ENCODE measurements at regions not wholly inside any gene's neighbourhood (a gene's known extent, or its start where the extent isn't known, plus 50 kb on each side); places are given as distances from the start of the nearest gene placed in this dataset.

- H3K9me3 ChIP-seq: peaks cover 0 to 18% (median 0%) of the 10 kb centered on the region in 3 donors
- ATAC-seq (no peak), DNase-seq (peak in 2 of 4 donors; percentile 21 to 25)
- no peaks in the 10 kb centered on the region for H3K27me3 ChIP-seq
- no peak overlapping the region for H3K4me3 ChIP-seq
- WGBS, 2 donors: 31 to 44% methylated on average over 10 to 12 of the region's 12 CpGs
- no peaks in the 10 kb centered on the region for H3K36me3 ChIP-seq (replicated peaks in 1 of 2; ENCODE audit: insufficient read depth in 1 of 2, low read depth in 2 of 2)
- H3K27ac ChIP-seq: no peak overlapping the region
- TF ChIP-seq, protein P1, sequence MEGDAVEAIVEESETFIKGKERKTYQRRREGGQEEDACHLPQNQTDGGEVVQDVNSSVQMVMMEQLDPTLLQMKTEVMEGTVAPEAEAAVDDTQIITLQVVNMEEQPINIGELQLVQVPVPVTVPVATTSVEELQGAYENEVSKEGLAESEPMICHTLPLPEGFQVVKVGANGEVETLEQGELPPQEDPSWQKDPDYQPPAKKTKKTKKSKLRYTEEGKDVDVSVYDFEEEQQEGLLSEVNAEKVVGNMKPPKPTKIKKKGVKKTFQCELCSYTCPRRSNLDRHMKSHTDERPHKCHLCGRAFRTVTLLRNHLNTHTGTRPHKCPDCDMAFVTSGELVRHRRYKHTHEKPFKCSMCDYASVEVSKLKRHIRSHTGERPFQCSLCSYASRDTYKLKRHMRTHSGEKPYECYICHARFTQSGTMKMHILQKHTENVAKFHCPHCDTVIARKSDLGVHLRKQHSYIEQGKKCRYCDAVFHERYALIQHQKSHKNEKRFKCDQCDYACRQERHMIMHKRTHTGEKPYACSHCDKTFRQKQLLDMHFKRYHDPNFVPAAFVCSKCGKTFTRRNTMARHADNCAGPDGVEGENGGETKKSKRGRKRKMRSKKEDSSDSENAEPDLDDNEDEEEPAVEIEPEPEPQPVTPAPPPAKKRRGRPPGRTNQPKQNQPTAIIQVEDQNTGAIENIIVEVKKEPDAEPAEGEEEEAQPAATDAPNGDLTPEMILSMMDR (IDR thresholded peaks at IDR 0.05): peak in 5 of 7 experiments; percentile 27 to 49 (median 33)
- no peak for TF ChIP-seq POLR2A (IDR thresholded peaks at IDR 0.05)
- intact Hi-C loops (cut with DNase I): no loop called here
- no peaks in the 10 kb centered on the region for H3K4me1 ChIP-seq
Measured at GRCh38 chr20:56995635-56996075, 270.8 kb downstream of the BMP7 start.

GRCh38 chr20:56996533-56996932 is 269.9 kb downstream of the BMP7 start:
- Histone ChIP-seq H3K9me3 (peaks cover 0 to 18% (median 0%) of the 10 kb centered on the region in 3 donors), H3K36me3 (replicated peaks in 1 of 2; ENCODE audit: insufficient read depth in 1 of 2, low read depth in 2 of 2) (no peaks in the 10 kb centered on the region), H3K27me3 (no peaks in the 10 kb centered on the region), H3K27ac (no peak overlapping the region), H3K4me1 (no peaks in the 10 kb centered on the region), H3K4me3 (no peak overlapping the region)
- WGBS, 2 donors: 84 to 90% methylated on average over 2 of the region's 2 CpGs
- ATAC-seq: no peak
- intact Hi-C loops (cut with DNase I): no loop called here
- DNase-seq: no peak
- TF ChIP-seq POLR2A (IDR thresholded peaks at IDR 0.05): no peak
- TF ChIP-seq, protein P1 (IDR thresholded peaks at IDR 0.05): no peak

DNA sequence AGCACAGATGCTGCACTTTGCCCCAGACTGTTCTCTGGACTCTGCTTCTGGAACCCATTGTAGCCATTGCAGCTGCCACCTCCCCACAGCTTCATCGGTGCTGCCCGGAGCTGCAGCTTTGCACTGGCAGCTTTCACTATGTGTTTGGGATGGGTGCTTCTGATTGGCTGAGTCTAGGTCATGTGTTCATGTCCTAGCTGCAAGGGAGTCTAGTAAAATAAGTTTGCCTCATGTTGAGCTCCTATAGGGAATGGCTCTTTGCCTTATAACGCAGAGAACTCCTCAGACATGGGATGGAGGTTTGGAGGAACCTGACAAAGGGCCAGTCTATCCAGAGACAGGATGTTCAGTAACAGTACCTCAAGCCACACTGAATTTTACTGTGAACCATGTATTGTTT is 268.0 kb downstream of the BMP7 start:
- no peaks in the 10 kb centered on the region for H3K27me3 ChIP-seq
- 63 to 79% methylated on average over 1 to 3 of the region's 3 CpGs for WGBS, 2 donors
- H3K36me3 ChIP-seq (replicated peaks in 1 of 2; ENCODE audit: insufficient read depth in 1 of 2, low read depth in 2 of 2): no peaks in the 10 kb centered on the region
- no peaks in the 10 kb centered on the region for H3K4me1 ChIP-seq
- no peak for DNase-seq
- ATAC-seq: no peak
- no peak for TF ChIP-seq POLR2A (IDR thresholded peaks at IDR 0.05)
- TF ChIP-seq, protein P1 (IDR thresholded peaks at IDR 0.05): no peak
- intact Hi-C loops (cut with DNase I): no loop called here
- no peak overlapping the region for H3K4me3 ChIP-seq
- no peak overlapping the region for H3K27ac ChIP-seq
- H3K9me3 ChIP-seq: peaks cover 0 to 18% (median 0%) of the 10 kb centered on the region in 3 donors

DNA sequence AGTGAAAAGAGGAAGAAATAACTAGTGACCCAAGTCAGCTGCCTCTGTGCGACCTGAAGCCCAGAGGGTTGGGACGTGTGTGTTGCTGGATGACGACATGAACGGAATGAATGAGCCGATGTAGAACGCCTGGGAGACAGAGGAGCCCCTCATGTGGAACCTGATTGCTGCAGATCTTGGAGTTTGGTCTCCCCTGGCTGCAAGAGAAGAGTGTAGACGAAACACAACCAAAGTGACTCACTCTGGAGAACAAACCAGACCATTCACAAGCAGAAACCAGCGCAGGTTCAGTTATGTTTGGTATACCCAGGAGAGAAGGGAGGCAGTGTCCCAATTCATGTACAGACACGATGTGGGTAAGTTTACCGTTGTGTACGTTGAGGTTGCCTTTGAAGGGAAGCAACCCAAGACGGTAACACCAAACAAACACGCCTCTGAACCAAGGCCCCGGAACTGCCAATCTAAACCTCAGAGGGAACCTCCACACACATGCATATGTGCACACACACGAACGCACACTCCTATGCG is 265.9 kb downstream of the BMP7 start:
- H3K9me3 ChIP-seq: peaks cover 0 to 18% (median 0%) of the 10 kb centered on the region in 3 donors
- no peaks in the 10 kb centered on the region for H3K36me3 ChIP-seq (replicated peaks in 1 of 2; ENCODE audit: insufficient read depth in 1 of 2, low read depth in 2 of 2)
- 59 to 72% methylated on average over 17 of the region's 17 CpGs for WGBS, 2 donors
- H3K27ac ChIP-seq: no peak overlapping the region
- no peaks in the 10 kb centered on the region for H3K27me3 ChIP-seq
- DNase-seq (no peak), ATAC-seq (no peak)
- H3K4me1 ChIP-seq: no peaks in the 10 kb centered on the region
- intact Hi-C loops (cut with DNase I): no loop called here
- no peak overlapping the region for H3K4me3 ChIP-seq
- no peak for TF ChIP-seq POLR2A (IDR thresholded peaks at IDR 0.05)
- TF ChIP-seq, protein P1 (IDR thresholded peaks at IDR 0.05): no peak

GRCh38 chr20:57001126-57001767 is 265.2 kb downstream of the BMP7 start:
- ATAC-seq: no peak
- no peak overlapping the region for H3K27ac ChIP-seq
- no peaks in the 10 kb centered on the region for H3K36me3 ChIP-seq (replicated peaks in 1 of 2; ENCODE audit: insufficient read depth in 1 of 2, low read depth in 2 of 2)
- H3K4me3 ChIP-seq: no peak overlapping the region
- no peaks in the 10 kb centered on the region for H3K4me1 ChIP-seq
- TF ChIP-seq POLR2A (IDR thresholded peaks at IDR 0.05): no peak
- TF ChIP-seq, protein P1 (IDR thresholded peaks at IDR 0.05): no peak
- 39 to 56% methylated on average over 3 to 12 of the region's 12 CpGs for WGBS, 2 donors
- peaks cover 0 to 18% (median 0%) of the 10 kb centered on the region in 3 donors for H3K9me3 ChIP-seq
- intact Hi-C loops (cut with DNase I): no loop called here
- no peak for DNase-seq
- H3K27me3 ChIP-seq: no peaks in the 10 kb centered on the region
